DOHH2 (cell line): ENCODE measurements at regions not wholly inside any gene's neighbourhood (a gene's known extent, or its start where the extent isn't known, plus 50 kb on each side); places are given as distances from the start of the nearest gene placed in this dataset.

Experiments used
- EZH2phosphoT487 ChIP-seq: fragments of 200-600 bp; sonication (generic); IDR thresholded peaks from 2 replicates; pipeline ENCODE4 v1.6.1; 2017; ENCODE audit warnings: borderline replicate concordance, mild to moderate bottlenecking, antibody characterized with exemption, low read length, moderate library complexity, mixed read lengths
- TF ChIP-seq, protein P1 (sequence below): fragments of 200-600 bp; sonication (generic); IDR thresholded peaks from one replicate; pipeline ENCODE4 v1.5.1; 2014; ENCODE audit warnings: antibody characterized with exemption, mild to moderate bottlenecking, low read depth, low read length; ENCODE audit not compliant: poor library complexity, severe bottlenecking

DNA sequence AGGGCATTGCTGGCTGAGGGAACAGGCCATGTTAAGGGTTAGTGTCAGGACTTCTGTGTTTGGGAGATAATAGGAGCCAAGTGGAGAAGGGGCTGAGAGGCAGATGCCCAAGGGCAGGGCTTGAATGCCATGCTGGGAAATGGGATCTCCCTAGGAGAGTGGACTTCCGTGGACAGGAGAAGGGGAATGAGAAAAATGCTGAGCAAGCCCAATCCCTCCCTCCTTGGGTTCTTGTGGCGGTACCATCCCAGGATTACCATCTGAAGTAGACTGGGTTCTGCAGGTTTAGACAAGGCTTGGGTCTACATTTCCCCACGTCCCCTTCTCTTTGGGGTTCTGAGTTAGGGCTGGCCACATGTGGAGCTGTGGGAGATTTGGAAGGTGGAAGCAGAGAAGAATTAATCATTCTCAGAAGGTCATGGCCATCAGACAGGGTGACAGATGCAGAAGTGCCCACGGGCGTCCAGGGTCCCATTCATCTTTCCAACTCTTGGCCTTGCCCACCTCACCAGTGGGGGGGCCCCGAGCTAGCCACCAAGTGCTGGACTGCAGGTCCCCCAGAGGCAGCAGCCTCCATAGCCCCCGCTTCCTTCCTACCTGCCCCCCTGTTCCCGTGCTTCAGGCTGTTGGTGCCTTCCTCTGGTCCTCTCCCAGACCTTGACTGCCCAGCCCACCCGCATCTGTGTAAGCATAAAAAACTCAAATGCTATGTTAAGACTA is 354.8 kb downstream of the RPS24 start:
- TF ChIP-seq, protein P1, sequence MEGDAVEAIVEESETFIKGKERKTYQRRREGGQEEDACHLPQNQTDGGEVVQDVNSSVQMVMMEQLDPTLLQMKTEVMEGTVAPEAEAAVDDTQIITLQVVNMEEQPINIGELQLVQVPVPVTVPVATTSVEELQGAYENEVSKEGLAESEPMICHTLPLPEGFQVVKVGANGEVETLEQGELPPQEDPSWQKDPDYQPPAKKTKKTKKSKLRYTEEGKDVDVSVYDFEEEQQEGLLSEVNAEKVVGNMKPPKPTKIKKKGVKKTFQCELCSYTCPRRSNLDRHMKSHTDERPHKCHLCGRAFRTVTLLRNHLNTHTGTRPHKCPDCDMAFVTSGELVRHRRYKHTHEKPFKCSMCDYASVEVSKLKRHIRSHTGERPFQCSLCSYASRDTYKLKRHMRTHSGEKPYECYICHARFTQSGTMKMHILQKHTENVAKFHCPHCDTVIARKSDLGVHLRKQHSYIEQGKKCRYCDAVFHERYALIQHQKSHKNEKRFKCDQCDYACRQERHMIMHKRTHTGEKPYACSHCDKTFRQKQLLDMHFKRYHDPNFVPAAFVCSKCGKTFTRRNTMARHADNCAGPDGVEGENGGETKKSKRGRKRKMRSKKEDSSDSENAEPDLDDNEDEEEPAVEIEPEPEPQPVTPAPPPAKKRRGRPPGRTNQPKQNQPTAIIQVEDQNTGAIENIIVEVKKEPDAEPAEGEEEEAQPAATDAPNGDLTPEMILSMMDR, result no peak
- no peak for TF ChIP-seq EZH2phosphoT487
